Loucy (cell line): ENCODE measurements at regions not wholly inside any gene's neighbourhood (a gene's known extent, or its start where the extent isn't known, plus 50 kb on each side); places are given as distances from the start of the nearest gene placed in this dataset.

Source experiments
- H2AFZ ChIP-seq: fragments of 200-600 bp; sonication (generic); 2 replicates; pipeline ENCODE4 v1.6.0; 2016; ENCODE audit warnings: antibody characterized with exemption, mild to moderate bottlenecking, low read length, moderate library complexity
- H3F3A ChIP-seq: fragments of 200-600 bp; 2 replicates; pipeline ENCODE4 v1.6.0; 2016; ENCODE audit warnings: antibody characterized with exemption, low read depth, mild to moderate bottlenecking
- H3K27me3 ChIP-seq: fragments of 200-600 bp; sonication (generic); 2 replicates; pipeline ENCODE4 v1.6.1; 2014; ENCODE audit warnings: low read length, mild to moderate bottlenecking; ENCODE audit not compliant: insufficient read depth, poor library complexity, severe bottlenecking
- H3K36me3 ChIP-seq: fragments of 200-600 bp; sonication (generic); 2 replicates; pipeline ENCODE4 v1.6.1; 2016; ENCODE audit warnings: low read length; ENCODE audit not compliant: insufficient read depth
- H3K4me1 ChIP-seq: fragments of 200-600 bp; sonication (generic); 2 replicates; pipeline ENCODE4 v1.5.1; 2014; ENCODE audit warnings: low read length, mild to moderate bottlenecking; ENCODE audit not compliant: insufficient read depth, poor library complexity, severe bottlenecking
- H3K4me2 ChIP-seq: fragments of 200-600 bp; sonication (generic); 2 replicates; pipeline ENCODE4 v1.6.0; 2014; ENCODE audit warnings: antibody characterized with exemption, low read length, low read depth, mild to moderate bottlenecking; ENCODE audit not compliant: poor library complexity, severe bottlenecking
- H3K4me3 ChIP-seq: fragments of 200-600 bp; sonication (generic); 2 replicates; pipeline ENCODE4 v1.5.1; 2014; ENCODE audit warnings: low read length, mild to moderate bottlenecking, mixed read lengths; ENCODE audit not compliant: poor library complexity, severe bottlenecking
- H3K79me2 ChIP-seq: fragments of 200-600 bp; sonication (generic); 2 replicates; pipeline ENCODE4 v1.6.1; 2014; ENCODE audit warnings: low read length; ENCODE audit not compliant: insufficient read depth
- H3K9ac ChIP-seq: fragments of 200-600 bp; sonication (generic); 2 replicates; pipeline ENCODE4 v1.6.0; 2014; ENCODE audit warnings: mild to moderate bottlenecking, low read depth, low read length, moderate library complexity; ENCODE audit not compliant: poor library complexity, severe bottlenecking
- H3K9me2 ChIP-seq: fragments of 200-600 bp; sonication (generic); replicated peaks from 2 replicates; pipeline ENCODE4 v1.6.1; 2016; ENCODE audit warnings: low read depth, low read length, mixed read lengths
- H3K9me3 ChIP-seq: fragments of 200-600 bp; sonication (generic); 2 replicates; pipeline ENCODE4 v1.6.1; 2014; ENCODE audit warnings: mild to moderate bottlenecking, antibody characterized with exemption, low read length, low read depth; ENCODE audit not compliant: insufficient read depth
- H4K20me1 ChIP-seq: fragments of 200-600 bp; sonication (generic); 2 replicates; pipeline ENCODE4 v1.6.0; 2014; ENCODE audit warnings: antibody characterized with exemption, low read length, mild to moderate bottlenecking; ENCODE audit not compliant: insufficient read depth, poor library complexity, severe bottlenecking
- EZH2phosphoT487 ChIP-seq: fragments of 200-600 bp; IDR thresholded peaks from 2 replicates; pipeline ENCODE4 v1.6.1; 2018; ENCODE audit warnings: antibody characterized with exemption, mild to moderate bottlenecking, moderate library complexity, borderline replicate concordance
- TF ChIP-seq, protein P1 (sequence below): fragments of 200-600 bp; sonication (generic); conservative IDR thresholded peaks from 2 replicates; pipeline ENCODE4 v1.5.1; 2014; ENCODE audit warnings: mild to moderate bottlenecking, antibody characterized with exemption, low read length

DNA sequence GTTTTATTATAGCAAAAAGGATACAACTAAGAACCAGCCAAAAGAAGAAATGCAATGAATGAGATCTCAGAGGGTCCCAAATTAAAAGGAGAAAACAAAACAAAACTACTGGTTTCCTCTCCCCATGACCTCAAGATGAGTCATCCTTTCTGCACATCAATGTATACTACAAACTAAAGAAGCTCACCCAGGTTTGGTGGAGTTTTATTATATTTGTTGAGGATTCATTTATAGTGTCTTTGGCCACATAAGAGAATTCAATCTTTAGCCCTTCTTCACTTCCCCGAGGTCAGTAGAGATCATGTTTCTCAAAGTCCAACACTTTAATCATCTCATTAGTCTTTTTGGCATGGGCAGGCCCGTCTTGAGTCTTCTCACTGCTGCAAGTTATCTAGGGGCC lies 210.6 kb downstream of the SLC6A15 start:
- Histone ChIP-seq H3F3A (no peaks in the 10 kb centered on the region), H3K4me3 (no peak overlapping the region), H3K9me2 (no peaks in the 10 kb centered on the region), H3K4me2 (no peak overlapping the region), H3K27me3 (no peaks in the 10 kb centered on the region), H3K36me3 (no peaks in the 10 kb centered on the region), H2AFZ (no peak overlapping the region), H3K9me3 (no peaks in the 10 kb centered on the region), H4K20me1 (no peaks in the 10 kb centered on the region), H3K79me2 (no peaks in the 10 kb centered on the region), H3K4me1 (no peaks in the 10 kb centered on the region), H3K9ac (no peak overlapping the region)
- TF ChIP-seq, protein P1, sequence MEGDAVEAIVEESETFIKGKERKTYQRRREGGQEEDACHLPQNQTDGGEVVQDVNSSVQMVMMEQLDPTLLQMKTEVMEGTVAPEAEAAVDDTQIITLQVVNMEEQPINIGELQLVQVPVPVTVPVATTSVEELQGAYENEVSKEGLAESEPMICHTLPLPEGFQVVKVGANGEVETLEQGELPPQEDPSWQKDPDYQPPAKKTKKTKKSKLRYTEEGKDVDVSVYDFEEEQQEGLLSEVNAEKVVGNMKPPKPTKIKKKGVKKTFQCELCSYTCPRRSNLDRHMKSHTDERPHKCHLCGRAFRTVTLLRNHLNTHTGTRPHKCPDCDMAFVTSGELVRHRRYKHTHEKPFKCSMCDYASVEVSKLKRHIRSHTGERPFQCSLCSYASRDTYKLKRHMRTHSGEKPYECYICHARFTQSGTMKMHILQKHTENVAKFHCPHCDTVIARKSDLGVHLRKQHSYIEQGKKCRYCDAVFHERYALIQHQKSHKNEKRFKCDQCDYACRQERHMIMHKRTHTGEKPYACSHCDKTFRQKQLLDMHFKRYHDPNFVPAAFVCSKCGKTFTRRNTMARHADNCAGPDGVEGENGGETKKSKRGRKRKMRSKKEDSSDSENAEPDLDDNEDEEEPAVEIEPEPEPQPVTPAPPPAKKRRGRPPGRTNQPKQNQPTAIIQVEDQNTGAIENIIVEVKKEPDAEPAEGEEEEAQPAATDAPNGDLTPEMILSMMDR, result no peak
- no peak for TF ChIP-seq EZH2phosphoT487

DNA sequence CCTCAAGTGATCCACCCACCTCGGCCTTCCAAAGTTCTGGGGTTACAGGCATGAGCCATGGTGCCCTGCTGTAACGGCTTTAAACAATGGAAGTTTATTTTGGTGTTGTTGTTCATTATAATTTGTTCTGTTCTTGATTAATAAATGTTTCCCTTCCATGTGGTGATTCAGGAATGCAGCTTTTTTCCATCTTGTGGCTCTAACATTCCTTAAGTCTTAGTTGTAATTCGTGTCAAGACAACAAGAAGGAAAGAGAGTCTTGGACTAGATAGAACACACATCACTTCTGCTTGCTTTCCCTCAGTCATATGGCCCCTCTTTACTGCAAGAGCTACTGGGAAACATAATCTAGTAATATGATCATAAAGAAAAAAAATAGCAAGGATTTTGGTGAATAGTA lies 211.6 kb downstream of the SLC6A15 start:
- no peaks in the 10 kb centered on the region for H3K9me2 ChIP-seq
- H3K9ac ChIP-seq, result no peak overlapping the region
- H3K36me3 ChIP-seq, result no peaks in the 10 kb centered on the region
- no peaks in the 10 kb centered on the region for H3F3A ChIP-seq
- no peaks in the 10 kb centered on the region for H4K20me1 ChIP-seq
- H3K79me2 ChIP-seq, result no peaks in the 10 kb centered on the region
- H3K27me3 ChIP-seq, result no peaks in the 10 kb centered on the region
- no peaks in the 10 kb centered on the region for H3K9me3 ChIP-seq
- no peak overlapping the region for H2AFZ ChIP-seq
- no peaks in the 10 kb centered on the region for H3K4me1 ChIP-seq
- no peak overlapping the region for H3K4me2 ChIP-seq
- H3K4me3 ChIP-seq, result no peak overlapping the region
- TF ChIP-seq, protein P1, result no peak
- no peak for TF ChIP-seq EZH2phosphoT487

DNA sequence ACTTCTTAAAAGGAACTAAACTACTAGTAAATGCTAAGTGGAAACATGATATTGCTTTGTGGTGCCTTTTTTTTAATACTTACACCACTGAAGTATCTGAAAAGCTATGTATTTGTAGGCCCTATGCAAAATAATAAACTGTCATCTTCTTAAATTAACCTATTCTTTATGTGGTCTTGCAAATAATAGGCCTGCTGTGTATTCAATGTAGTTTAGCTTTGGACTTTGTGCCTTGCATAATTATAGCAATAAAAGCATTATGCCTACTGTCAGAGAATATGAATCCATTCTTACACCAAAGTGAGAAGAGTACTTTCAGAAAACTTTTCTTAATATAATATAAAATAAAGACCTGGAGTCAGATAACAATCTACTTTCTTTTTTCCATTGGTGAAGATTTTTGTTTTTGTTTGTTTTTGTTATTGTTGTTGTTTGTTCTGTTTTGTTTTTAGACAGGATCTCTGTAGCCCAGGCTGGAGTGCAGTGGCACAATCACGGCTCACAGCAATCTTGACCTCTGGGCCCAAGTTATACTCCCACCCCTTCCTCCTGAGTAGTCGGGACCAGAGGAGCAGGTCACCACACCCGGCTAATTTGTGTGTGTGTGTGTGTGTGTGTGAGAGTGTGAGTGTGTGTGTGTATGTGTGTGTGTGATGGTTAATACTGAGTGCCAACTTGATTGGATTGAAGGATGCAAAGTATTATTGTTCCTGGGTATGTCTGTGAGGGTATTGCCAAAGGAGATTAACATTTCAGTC lies 213.8 kb downstream of the SLC6A15 start:
- Histone ChIP-seq H3K4me2 (no peak overlapping the region), H3K9me2 (no peaks in the 10 kb centered on the region), H3K9me3 (no peaks in the 10 kb centered on the region), H3K4me3 (no peak overlapping the region), H3K27me3 (no peaks in the 10 kb centered on the region), H3K9ac (no peak overlapping the region), H3F3A (no peaks in the 10 kb centered on the region), H3K36me3 (no peaks in the 10 kb centered on the region), H2AFZ (no peak overlapping the region), H3K4me1 (no peaks in the 10 kb centered on the region), H4K20me1 (no peaks in the 10 kb centered on the region), H3K79me2 (no peaks in the 10 kb centered on the region)
- TF ChIP-seq EZH2phosphoT487, result no peak
- TF ChIP-seq, protein P1, result no peak
